Endothelial cell of hepatic sinusoid (primary cell): ENCODE measurements at regions not wholly inside any gene's neighbourhood (a gene's known extent, or its start where the extent isn't known, plus 50 kb on each side); places are given as distances from the start of the nearest gene placed in this dataset.

ENCODE experiments used
- in situ Hi-C: cut with HindIII; loops from 2 replicates; pipeline ENCODE4 v1.10.0; 2017; ENCODE audit warnings: low sequenced_read_pairs

GRCh38 chr9:95629585-95629984 lies 112.8 kb upstream of the PTCH1 start:
- in situ Hi-C loops: no loop called here

GRCh38 chr9:95627802-95628201 lies 111.0 kb upstream of the PTCH1 start:
- in situ Hi-C loops: no loop called here

- in situ Hi-C loops: no loop called here
Observed at GRCh38 chr9:95626885-95627558, 110.3 kb upstream of the PTCH1 start.

DNA sequence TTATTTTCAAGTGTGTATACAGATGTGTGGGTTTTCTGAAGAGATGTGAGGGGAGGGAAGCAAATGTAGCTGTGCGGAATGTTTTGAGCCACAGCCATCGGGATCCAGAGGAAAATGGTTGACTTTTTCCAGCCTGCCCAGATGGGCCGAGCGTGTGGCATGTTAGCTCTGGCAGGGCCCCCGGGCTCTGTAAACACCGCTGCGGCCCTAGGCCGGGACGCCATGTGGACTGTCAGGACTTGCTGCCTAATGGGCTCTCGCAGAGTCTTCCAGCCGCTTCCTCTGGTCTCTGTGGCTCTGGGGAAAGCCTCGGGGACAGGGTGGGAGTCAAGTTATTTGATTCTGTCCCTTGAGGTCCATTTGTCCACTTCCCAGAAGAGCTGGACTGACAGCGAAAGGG lies 109.6 kb upstream of the PTCH1 start:
- in situ Hi-C loops: no loop called here

DNA sequence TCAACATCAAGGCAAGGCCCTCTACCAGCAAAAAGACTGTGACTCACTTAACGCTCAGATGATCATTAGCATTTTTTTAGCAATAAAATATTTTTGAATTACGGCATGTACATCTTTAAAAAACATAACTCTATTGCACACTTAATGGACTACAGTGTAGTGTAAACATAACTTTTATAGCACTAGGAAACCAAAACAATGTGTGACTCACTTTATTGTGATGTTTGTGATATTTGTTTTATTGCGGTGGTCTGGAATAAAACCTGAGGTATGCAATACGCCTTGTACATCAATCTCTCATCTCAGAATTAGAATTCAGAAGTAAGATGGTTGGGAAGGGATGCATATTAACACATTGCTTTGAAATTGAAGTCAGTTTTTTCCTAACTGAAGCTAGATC lies 106.9 kb upstream of the PTCH1 start:
- in situ Hi-C loops: no loop called here

GRCh38 chr9:95620722-95621121 lies 104.0 kb upstream of the PTCH1 start:
- in situ Hi-C loops: no loop called here

DNA sequence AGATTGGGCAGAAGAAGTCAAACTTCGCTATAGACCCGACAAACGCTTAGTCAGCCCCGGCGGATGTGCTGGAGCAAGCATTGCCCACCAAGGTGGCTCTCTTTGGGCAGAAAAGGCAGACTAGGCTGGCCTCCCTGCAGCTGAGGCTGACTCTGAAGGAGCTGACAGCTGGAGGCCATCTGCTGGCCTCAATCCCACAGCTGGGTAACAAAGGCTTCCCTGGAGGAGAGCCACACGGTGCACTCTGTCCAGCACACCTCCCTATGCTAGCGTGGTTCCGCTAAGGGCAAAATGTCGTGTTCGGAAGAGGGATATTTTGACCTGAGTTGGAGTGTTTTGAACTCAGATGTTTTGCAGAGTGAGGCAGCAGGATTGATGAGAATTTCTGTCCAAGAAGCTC lies 103.5 kb upstream of the PTCH1 start:
- in situ Hi-C loops: no loop called here

- in situ Hi-C loops: no loop called here
Observed at GRCh38 chr9:95615246-95615645, 98.5 kb upstream of the PTCH1 start.

DNA sequence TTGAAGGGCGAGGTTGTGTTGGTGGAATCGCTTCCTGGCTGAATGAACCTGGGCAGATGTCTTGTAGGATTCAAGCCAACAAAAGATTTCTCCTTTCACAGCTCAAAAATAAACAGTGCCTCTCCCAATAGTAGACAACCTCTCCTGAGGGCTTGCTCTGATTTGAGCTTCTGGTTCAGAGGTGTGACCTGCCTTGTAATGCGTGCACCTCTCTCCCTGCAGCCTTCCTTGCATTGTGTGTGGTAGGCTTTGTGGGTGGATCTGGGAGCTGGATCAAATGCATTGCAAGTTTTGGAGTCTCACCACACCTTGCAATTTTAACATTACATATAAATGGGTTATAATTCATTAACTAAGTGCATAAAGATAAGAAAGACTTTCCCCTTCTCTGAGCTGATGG lies 96.9 kb upstream of the PTCH1 start:
- in situ Hi-C loops: no loop called here

DNA sequence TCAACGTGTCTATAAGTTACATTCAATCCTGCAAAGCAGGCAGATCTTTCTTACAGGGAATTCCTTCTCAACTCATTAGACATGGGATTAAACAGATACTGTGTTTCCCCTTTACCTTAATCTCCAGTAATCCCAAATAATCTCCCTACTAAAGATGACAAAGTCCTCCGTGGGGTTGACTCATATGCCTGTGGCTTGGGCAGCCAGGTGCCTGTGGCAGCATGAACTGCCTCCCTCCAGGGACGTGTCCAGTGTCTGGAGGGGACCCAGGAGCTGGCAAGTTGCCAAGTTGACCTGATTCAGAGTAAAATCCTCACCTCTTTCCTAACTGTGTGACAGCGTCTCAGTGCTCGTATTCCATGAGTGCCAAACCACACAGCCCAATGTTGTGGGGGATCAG lies 94.6 kb upstream of the PTCH1 start:
- in situ Hi-C loops: no loop called here

GRCh38 chr9:95610006-95610785 lies 93.4 kb upstream of the PTCH1 start:
- in situ Hi-C loops: no loop called here

- in situ Hi-C loops: no loop called here
Observed at GRCh38 chr9:95609426-95609825, 92.7 kb upstream of the PTCH1 start.

DNA sequence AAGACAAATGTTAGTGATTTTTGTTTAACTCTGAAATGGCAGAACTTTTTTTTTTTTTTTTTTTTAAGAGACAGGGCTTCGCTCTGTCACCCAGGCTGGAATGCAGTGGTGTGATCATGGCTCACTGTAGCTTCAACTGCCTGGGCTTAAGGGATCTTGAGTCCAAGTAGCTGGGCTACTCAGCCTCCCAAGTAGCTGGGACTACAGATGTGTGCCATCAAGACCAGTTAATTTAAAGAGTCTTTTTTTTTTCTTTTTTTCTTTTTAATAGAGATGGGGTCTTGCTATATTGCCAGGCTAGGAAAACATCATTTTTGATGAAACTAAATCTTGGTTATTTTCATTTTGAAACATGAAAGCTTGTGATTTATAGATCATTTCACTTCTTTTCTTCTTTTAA lies 91.6 kb upstream of the PTCH1 start:
- in situ Hi-C loops: no loop called here

DNA sequence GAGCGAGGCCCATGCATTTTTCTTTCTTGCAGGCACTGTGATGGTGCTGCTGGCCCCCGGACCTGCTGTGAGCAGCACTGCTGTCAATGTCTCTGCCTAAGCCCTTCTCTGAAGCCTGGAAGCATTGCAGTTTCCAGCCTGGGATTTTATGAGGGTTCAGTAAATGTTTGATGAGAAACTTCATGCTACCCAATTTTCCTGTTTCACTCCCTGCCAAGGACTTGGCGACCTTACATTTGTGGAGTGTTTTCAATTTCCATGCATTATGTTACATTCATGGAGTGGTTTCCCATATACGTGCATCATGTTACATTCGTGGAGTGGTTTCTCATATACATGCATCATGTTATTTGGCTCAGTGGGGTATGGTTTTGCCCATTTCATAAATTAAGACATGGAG lies 90.7 kb upstream of the PTCH1 start:
- in situ Hi-C loops: no loop called here

GRCh38 chr9:95606489-95607350 lies 89.9 kb upstream of the PTCH1 start:
- in situ Hi-C loops: no loop called here

- in situ Hi-C loops: no loop called here
Observed at GRCh38 chr9:95605816-95606488, 89.2 kb upstream of the PTCH1 start.

- in situ Hi-C loops: no loop called here
Observed at GRCh38 chr9:95605101-95605500, 88.3 kb upstream of the PTCH1 start.

DNA sequence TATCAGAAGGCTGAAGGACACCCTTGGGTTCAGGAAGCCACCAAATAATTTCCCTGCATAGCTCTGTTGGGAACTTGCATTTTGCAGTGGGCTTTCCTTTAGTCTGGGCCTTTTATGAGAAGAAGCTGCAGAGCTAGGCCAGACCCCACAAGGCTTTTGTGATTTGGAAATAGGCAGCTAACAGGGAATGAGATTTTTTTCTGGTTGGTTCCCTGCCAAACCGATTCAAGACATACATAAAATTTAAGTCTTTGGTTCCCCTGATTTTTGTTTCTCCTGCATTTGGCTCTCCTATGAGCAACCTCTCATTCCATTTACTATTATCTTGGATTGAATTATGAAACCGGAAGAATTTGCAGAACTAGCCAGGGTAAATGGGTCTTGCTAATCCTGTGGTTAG lies 81.5 kb upstream of the PTCH1 start:
- in situ Hi-C loops: no loop called here

GRCh38 chr9:95595721-95596295 lies 79.0 kb upstream of the PTCH1 start:
- in situ Hi-C loops: no loop called here

DNA sequence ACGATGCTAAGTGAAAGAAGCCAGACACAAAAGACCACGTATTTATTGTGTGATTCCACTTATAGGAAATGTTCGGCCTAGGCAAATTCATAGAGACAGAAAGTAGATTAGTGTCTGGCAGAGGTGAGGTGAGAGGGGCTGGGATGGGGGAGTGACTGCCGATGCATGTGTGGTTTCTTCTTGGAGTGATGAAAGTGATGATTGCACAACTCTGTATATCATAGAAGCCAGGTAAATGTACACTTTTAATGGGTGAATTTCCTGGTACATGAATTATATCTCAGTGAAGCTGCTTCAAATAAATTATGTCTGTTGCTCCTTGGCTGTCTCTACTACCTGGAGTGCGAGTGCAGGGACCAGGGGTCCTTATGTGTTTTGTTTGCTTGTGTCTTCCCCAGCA lies 76.2 kb upstream of the PTCH1 start:
- in situ Hi-C loops: no loop called here
